Sigmoid colon (tissue), 3 donors: ENCODE measurements at regions not wholly inside any gene's neighbourhood (a gene's known extent, or its start where the extent isn't known, plus 50 kb on each side); places are given as distances from the start of the nearest gene placed in this dataset.

ENCODE experiments used
- POLR2A ChIP-seq, 2 donors: fragments of 450-650 bp; IDR thresholded peaks; one replicate each; pipeline ENCODE4 v1.6.1; 2016; ENCODE audit warnings: antibody characterized with exemption in 2 of 2, mild to moderate bottlenecking in 2 of 2, moderate library complexity in 2 of 2
- TF ChIP-seq, protein P1 (sequence below), 4 experiments: fragments of 450-650 bp in 3 of 4; fragments of 200-600 bp in 1 of 4; IDR thresholded peaks; one replicate each; pipeline ENCODE4 v1.5.1; 2016 to 2019; ENCODE audit warnings: antibody characterized with exemption in 4 of 4, mild to moderate bottlenecking in 3 of 4, moderate library complexity in 2 of 4

DNA sequence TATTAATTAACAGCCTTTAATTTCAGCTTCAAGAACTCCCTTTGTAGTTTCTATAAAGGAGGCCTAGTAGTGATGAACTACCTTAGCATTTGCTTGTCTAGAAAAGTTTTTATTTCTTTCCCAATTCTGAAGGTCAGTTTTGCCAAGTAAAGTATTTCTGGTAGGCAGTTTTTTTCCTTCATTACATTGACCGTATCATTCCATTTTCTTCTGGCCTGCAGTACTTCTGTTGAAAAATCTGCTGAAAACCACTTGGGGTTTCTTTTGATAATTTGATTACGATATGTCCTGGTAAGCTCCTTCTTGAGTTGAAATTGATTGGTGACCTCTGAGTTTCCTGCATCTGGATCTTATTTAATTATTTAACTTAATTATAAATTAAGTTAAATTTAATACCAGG lies 691.8 kb downstream of the TSN start:
- no peak for TF ChIP-seq POLR2A (IDR thresholded peaks at IDR 0.05)
- TF ChIP-seq, protein P1, sequence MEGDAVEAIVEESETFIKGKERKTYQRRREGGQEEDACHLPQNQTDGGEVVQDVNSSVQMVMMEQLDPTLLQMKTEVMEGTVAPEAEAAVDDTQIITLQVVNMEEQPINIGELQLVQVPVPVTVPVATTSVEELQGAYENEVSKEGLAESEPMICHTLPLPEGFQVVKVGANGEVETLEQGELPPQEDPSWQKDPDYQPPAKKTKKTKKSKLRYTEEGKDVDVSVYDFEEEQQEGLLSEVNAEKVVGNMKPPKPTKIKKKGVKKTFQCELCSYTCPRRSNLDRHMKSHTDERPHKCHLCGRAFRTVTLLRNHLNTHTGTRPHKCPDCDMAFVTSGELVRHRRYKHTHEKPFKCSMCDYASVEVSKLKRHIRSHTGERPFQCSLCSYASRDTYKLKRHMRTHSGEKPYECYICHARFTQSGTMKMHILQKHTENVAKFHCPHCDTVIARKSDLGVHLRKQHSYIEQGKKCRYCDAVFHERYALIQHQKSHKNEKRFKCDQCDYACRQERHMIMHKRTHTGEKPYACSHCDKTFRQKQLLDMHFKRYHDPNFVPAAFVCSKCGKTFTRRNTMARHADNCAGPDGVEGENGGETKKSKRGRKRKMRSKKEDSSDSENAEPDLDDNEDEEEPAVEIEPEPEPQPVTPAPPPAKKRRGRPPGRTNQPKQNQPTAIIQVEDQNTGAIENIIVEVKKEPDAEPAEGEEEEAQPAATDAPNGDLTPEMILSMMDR (IDR thresholded peaks at IDR 0.05): no peak
